ENCODE measurements at regions not wholly inside any gene's neighbourhood (a gene's known extent, or its start where the extent isn't known, plus 50 kb on each side); places are given as distances from the start of the nearest gene placed in this dataset.

DNA sequence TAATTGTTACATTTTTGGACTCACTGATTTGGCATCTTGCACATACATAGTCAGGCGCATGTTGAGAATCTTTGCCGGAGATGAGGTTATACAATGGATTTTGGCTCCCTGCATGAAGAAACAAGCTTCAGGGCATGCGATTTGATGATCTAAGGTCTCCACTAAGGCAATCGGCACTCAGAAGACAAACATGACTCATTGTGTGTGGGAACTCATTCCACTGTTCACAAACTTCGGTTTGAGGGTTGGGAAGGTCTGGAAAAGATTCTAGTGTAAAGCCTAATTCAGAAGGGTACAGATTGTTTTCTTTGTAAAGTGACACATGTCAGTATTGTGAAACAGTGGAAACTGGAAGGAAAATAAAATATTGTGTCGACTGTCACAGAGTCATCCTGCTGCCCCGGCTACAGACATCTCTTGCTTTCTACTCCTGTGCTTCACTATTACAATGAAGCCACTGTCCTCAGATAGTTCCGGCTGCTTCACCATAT, 192.6 kb upstream of the HMGA2 start:
- Histone ChIP-seq H3K4me1 (ENCODE audit: control insufficient read depth in 2 of 2, insufficient read depth in 2 of 2, low read length in 1 of 2) (peaks cover 0 to 4% of the 10 kb centered on the region in 2 donors), H3K4me3 (ENCODE audit: low read depth in 1 of 2, low read length in 2 of 2) (no peak overlapping the region), H3K27me3 (ENCODE audit: control insufficient read depth in 1 of 2, insufficient read depth in 2 of 2, low read length in 2 of 2) (no peaks in the 10 kb centered on the region), H3K36me3 (ENCODE audit: control insufficient read depth in 2 of 2, insufficient read depth in 2 of 2, low read length in 1 of 2) (no peaks in the 10 kb centered on the region), H3K27ac (ENCODE audit: low read depth in 2 of 2, low read length in 1 of 2) (peak overlapping the region in 1 of 2 donors; percentile 24), H3K9me3 (ENCODE audit: control insufficient read depth in 2 of 2, insufficient read depth in 1 of 2, low read depth in 1 of 2, low read length in 1 of 2) (no peaks in the 10 kb centered on the region)
- 43 to 47% methylated on average over 8 of the region's 8 CpGs for WGBS, 2 donors

DNA sequence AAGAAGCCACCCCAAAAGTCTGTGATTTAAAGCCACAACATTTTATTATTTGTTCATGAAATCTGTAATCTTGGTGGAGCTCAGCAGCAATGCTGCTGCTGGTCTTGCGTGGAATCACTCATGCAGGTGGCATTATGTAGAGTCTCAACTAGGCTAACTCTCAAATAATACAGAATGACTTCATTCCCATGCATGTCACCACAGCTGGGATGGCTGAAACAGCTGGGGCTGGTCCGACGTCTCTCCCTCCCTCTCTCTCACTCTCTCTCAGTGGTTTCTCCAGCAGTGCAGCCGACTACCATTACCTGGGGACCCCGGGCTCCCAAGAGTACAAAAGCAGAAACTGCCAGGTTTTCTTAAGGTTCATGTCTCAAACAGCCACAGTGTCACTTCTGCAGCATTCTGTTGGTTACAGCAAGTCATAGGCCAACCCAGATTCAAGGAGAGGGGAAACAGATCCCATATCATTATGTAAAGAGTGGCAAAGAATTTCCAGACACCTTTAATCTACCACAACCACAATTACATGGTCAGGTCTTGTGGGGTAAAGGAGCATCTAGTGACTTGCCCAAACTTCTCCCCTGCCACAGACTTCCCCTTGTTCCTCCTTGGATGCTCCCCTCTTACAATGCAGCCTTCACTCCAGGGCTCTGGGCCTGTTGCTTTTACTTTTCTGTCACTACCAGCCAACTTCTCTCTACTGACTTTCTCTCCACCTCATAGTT, 192.0 kb upstream of the HMGA2 start:
- Histone ChIP-seq H3K36me3 (ENCODE audit: control insufficient read depth in 2 of 2, insufficient read depth in 2 of 2, low read length in 1 of 2) (no peaks in the 10 kb centered on the region), H3K4me1 (ENCODE audit: control insufficient read depth in 2 of 2, insufficient read depth in 2 of 2, low read length in 1 of 2) (peaks cover 0 to 4% of the 10 kb centered on the region in 2 donors), H3K4me3 (ENCODE audit: low read depth in 1 of 2, low read length in 2 of 2) (no peak overlapping the region), H3K27ac (ENCODE audit: low read depth in 2 of 2, low read length in 1 of 2) (peak overlapping the region in 1 of 2 donors; percentile 24), H3K9me3 (ENCODE audit: control insufficient read depth in 2 of 2, insufficient read depth in 1 of 2, low read depth in 1 of 2, low read length in 1 of 2) (no peaks in the 10 kb centered on the region), H3K27me3 (ENCODE audit: control insufficient read depth in 1 of 2, insufficient read depth in 2 of 2, low read length in 2 of 2) (no peaks in the 10 kb centered on the region)
- 79 to 86% methylated on average over 5 of the region's 5 CpGs for WGBS, 2 donors

DNA sequence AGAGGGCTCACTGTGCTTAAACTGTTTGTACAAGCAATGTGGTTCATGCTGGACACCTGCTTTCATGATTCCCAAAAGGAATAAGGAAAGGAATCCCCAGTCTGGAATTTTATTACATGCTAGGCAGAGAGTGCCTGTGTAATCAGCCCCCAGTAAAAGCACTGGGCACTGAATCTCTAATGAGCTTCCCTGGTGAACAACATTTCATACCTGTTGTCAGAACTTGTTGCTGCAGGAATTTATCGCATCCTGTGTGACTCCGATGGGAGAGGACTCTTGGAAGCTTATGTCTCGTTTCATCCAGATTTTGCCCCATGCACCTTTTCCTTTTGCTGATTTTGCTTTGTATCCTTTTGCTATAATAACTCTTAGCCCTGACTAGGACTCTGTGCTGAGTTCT, 190.2 kb upstream of the HMGA2 start:
- H3K36me3 ChIP-seq (ENCODE audit: control insufficient read depth in 2 of 2, insufficient read depth in 2 of 2, low read length in 1 of 2): no peaks in the 10 kb centered on the region

DNA sequence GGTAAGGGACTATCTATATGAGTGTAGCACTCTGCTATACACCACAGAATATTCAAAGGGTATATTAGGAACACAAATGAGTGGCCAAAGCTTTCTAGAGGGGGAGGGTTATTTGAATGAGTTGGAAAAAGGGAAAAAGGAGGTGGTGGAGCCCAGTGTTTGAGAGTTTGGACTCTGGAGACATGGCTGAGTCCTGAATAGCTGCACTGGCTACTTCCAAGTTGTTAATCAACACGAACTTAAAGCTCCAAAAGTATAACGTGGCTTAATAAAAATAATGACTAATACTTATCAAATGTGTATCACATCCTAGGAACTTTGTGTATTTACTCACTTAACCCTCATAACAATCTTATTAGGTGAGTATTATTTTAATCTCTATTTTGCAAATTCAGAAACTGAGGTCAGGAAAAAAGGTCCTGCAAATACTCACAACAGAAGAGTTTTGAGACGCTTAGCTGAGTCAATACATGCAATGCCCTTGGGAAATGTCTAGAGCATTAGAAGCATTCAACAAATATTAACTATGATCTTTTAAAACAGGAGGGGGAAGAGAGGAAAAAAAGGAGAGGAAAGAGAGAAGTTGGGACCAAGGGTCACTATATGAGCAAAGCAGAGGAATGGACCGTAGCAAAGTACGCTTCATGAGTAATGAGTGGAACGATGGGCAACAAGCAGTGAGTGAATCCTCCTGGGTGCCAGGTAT, 189.5 kb upstream of the HMGA2 start:
- no peak overlapping the region for H3K27ac ChIP-seq (ENCODE audit: low read depth in 2 of 2, low read length in 1 of 2)
- H3K4me3 ChIP-seq (ENCODE audit: low read depth in 1 of 2, low read length in 2 of 2): no peak overlapping the region
- no peaks in the 10 kb centered on the region for H3K9me3 ChIP-seq (ENCODE audit: control insufficient read depth in 2 of 2, insufficient read depth in 1 of 2, low read depth in 1 of 2, low read length in 1 of 2)
- WGBS, 2 donors: 64 to 70% methylated on average over 6 of the region's 6 CpGs
- peaks cover 0 to 5% of the 10 kb centered on the region in 2 donors for H3K4me1 ChIP-seq (ENCODE audit: control insufficient read depth in 2 of 2, insufficient read depth in 2 of 2, low read length in 1 of 2)
- H3K27me3 ChIP-seq (ENCODE audit: control insufficient read depth in 1 of 2, insufficient read depth in 2 of 2, low read length in 2 of 2): no peaks in the 10 kb centered on the region
- H3K36me3 ChIP-seq (ENCODE audit: control insufficient read depth in 2 of 2, insufficient read depth in 2 of 2, low read length in 1 of 2): no peaks in the 10 kb centered on the region

More for the DNA sequence above, 190.2 kb upstream of the HMGA2 start:
- H3K4me1 ChIP-seq (ENCODE audit: control insufficient read depth in 2 of 2, insufficient read depth in 2 of 2, low read length in 1 of 2): peaks cover 0 to 5% of the 10 kb centered on the region in 2 donors
- no peak overlapping the region for H3K4me3 ChIP-seq (ENCODE audit: low read depth in 1 of 2, low read length in 2 of 2)
- 48 to 67% methylated on average over 3 of the region's 3 CpGs for WGBS, 2 donors
- H3K9me3 ChIP-seq (ENCODE audit: control insufficient read depth in 2 of 2, insufficient read depth in 1 of 2, low read depth in 1 of 2, low read length in 1 of 2): no peaks in the 10 kb centered on the region
- no peak overlapping the region for H3K27ac ChIP-seq (ENCODE audit: low read depth in 2 of 2, low read length in 1 of 2)
- H3K27me3 ChIP-seq (ENCODE audit: control insufficient read depth in 1 of 2, insufficient read depth in 2 of 2, low read length in 2 of 2): no peaks in the 10 kb centered on the region

DNA sequence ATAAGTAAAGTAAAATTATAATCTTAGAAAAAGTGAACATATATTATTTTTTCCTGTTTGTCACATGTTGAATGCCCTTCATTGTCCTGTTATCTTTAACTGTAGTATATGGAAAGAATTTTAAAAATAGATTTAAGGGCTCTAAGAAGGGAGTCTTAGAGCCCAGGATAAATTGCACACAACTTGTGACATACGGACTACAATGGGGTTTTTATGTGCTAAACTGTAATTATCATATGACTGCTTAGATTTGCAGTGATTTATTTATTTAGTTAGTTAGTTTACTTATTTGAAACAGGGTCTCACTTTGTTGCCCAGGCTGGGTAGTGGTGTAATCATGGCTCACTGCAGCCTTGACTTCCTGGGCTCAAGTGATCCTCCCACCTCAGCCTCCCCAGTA, 187.8 kb upstream of the HMGA2 start:
- Histone ChIP-seq H3K4me3 (ENCODE audit: low read depth in 1 of 2, low read length in 2 of 2) (no peak overlapping the region), H3K4me1 (ENCODE audit: control insufficient read depth in 2 of 2, insufficient read depth in 2 of 2, low read length in 1 of 2) (peaks cover 0 to 5% of the 10 kb centered on the region in 2 donors), H3K9me3 (ENCODE audit: control insufficient read depth in 2 of 2, insufficient read depth in 1 of 2, low read depth in 1 of 2, low read length in 1 of 2) (no peaks in the 10 kb centered on the region), H3K27ac (ENCODE audit: low read depth in 2 of 2, low read length in 1 of 2) (no peak overlapping the region), H3K27me3 (ENCODE audit: control insufficient read depth in 1 of 2, insufficient read depth in 2 of 2, low read length in 2 of 2) (no peaks in the 10 kb centered on the region), H3K36me3 (ENCODE audit: control insufficient read depth in 2 of 2, insufficient read depth in 2 of 2, low read length in 1 of 2) (no peaks in the 10 kb centered on the region)
- WGBS, 2 donors: 83 to 84% methylated on average over 1 of the region's 1 CpG

DNA sequence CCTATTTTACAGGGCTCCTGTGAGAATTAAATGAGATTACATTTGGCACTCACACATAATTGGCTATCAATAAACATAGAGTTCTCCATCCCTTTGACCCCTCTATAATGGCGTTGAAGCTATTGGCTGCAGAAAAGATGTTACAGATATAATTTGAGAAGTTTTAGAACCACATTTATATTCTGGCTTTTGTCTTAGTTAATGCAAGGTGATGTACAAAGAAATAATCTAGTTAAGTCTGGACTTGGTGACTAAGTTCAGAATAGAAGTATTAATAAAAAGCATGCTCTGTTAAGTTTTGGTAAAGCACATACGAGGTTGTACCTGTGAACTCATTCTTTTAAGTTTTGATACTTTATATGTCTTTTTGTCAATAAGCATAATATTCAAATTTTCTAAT, 187.1 kb upstream of the HMGA2 start:
- no peaks in the 10 kb centered on the region for H3K27me3 ChIP-seq (ENCODE audit: control insufficient read depth in 1 of 2, insufficient read depth in 2 of 2, low read length in 2 of 2)
- H3K9me3 ChIP-seq (ENCODE audit: control insufficient read depth in 2 of 2, insufficient read depth in 1 of 2, low read depth in 1 of 2, low read length in 1 of 2): no peaks in the 10 kb centered on the region
- WGBS, 2 donors: 82 to 89% methylated on average over 2 of the region's 2 CpGs
- H3K36me3 ChIP-seq (ENCODE audit: control insufficient read depth in 2 of 2, insufficient read depth in 2 of 2, low read length in 1 of 2): no peaks in the 10 kb centered on the region
- H3K4me3 ChIP-seq (ENCODE audit: low read depth in 1 of 2, low read length in 2 of 2): no peak overlapping the region
- peaks cover 0 to 4% of the 10 kb centered on the region in 2 donors for H3K4me1 ChIP-seq (ENCODE audit: control insufficient read depth in 2 of 2, insufficient read depth in 2 of 2, low read length in 1 of 2)
- no peak overlapping the region for H3K27ac ChIP-seq (ENCODE audit: low read depth in 2 of 2, low read length in 1 of 2)

DNA sequence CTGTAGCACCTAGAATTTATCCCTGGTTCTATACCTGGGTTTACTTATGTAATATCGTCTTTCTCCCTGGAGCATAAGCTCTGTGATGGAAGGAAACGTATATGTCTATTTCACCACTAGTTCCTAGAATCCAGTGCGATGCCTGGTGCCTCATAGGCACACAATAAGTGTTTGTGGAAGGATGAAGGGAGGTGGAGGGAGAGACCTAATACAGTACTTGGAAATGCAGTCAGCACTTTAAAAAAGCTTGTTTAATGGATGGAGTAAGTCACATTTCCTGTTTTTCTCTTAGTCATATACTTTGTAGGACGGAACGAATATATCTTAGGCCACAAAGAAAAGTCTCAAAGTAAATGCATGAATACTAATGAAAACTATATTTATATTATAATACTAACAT, 186.5 kb upstream of the HMGA2 start:
- no peaks in the 10 kb centered on the region for H3K27me3 ChIP-seq (ENCODE audit: control insufficient read depth in 1 of 2, insufficient read depth in 2 of 2, low read length in 2 of 2)

DNA sequence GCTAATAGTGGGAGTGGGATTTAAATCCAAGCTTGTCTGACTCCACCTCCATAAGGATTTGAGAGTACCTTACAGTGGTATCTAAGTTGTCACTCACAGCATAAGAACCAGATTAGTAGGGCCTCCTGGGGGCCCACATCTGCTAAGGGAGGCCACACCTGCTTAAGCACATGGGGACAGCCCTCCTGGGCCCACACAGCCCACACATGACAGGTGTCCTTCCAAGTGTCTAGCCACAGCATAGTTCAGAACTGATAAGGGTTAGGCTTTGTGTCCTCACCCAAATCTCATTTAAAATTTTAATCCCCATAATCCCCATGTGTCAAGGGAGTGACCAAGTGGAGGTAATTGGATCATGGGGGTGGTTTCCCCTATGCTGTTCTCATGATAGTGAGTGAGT, 186.0 kb upstream of the HMGA2 start:
- H3K36me3 ChIP-seq (ENCODE audit: control insufficient read depth in 2 of 2, insufficient read depth in 2 of 2, low read length in 1 of 2): no peaks in the 10 kb centered on the region
- no peaks in the 10 kb centered on the region for H3K9me3 ChIP-seq (ENCODE audit: control insufficient read depth in 2 of 2, insufficient read depth in 1 of 2, low read depth in 1 of 2, low read length in 1 of 2)
- H3K27ac ChIP-seq (ENCODE audit: low read depth in 2 of 2, low read length in 1 of 2): no peak overlapping the region
- H3K4me1 ChIP-seq (ENCODE audit: control insufficient read depth in 2 of 2, insufficient read depth in 2 of 2, low read length in 1 of 2): peaks cover 0 to 2% of the 10 kb centered on the region in 2 donors
- no peak overlapping the region for H3K4me3 ChIP-seq (ENCODE audit: low read depth in 1 of 2, low read length in 2 of 2)
- H3K27me3 ChIP-seq (ENCODE audit: control insufficient read depth in 1 of 2, insufficient read depth in 2 of 2, low read length in 2 of 2): no peaks in the 10 kb centered on the region

More for the DNA sequence above, 186.5 kb upstream of the HMGA2 start:
- Histone ChIP-seq H3K36me3 (ENCODE audit: control insufficient read depth in 2 of 2, insufficient read depth in 2 of 2, low read length in 1 of 2) (no peaks in the 10 kb centered on the region), H3K9me3 (ENCODE audit: control insufficient read depth in 2 of 2, insufficient read depth in 1 of 2, low read depth in 1 of 2, low read length in 1 of 2) (no peaks in the 10 kb centered on the region), H3K4me3 (ENCODE audit: low read depth in 1 of 2, low read length in 2 of 2) (no peak overlapping the region), H3K4me1 (ENCODE audit: control insufficient read depth in 2 of 2, insufficient read depth in 2 of 2, low read length in 1 of 2) (peaks cover 0 to 2% of the 10 kb centered on the region in 2 donors), H3K27ac (ENCODE audit: low read depth in 2 of 2, low read length in 1 of 2) (no peak overlapping the region)
- WGBS, 2 donors: 70% methylated on average over 5 of the region's 5 CpGs

DNA sequence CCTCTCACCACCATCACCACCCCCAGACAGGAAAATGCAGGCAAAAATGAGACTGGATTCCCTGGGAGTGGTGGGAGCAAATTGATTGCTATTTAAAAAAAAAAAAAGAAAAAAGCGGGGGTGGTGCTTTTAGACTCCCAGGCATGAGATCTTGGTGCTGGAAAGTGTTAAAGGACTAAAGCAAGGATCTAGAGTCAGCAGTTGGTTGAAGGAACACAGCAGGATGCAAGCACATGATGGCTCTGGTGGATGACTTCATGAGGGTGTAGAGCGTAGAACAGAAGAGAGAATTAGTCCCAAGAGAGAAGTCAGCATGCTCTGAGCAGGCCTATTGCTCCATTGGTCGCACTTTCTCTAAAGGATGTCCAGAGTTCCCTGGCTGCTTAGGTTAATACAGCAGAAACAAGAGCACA, 183.8 kb upstream of the HMGA2 start:
- 85 to 87% methylated on average over 3 of the region's 3 CpGs for WGBS, 2 donors
- H3K4me3 ChIP-seq (ENCODE audit: low read depth in 1 of 2, low read length in 2 of 2): no peak overlapping the region
- H3K27ac ChIP-seq (ENCODE audit: low read depth in 2 of 2, low read length in 1 of 2): no peak overlapping the region
- H3K36me3 ChIP-seq (ENCODE audit: control insufficient read depth in 2 of 2, insufficient read depth in 2 of 2, low read length in 1 of 2): no peaks in the 10 kb centered on the region
- no peaks in the 10 kb centered on the region for H3K9me3 ChIP-seq (ENCODE audit: control insufficient read depth in 2 of 2, insufficient read depth in 1 of 2, low read depth in 1 of 2, low read length in 1 of 2)
- H3K27me3 ChIP-seq (ENCODE audit: control insufficient read depth in 1 of 2, insufficient read depth in 2 of 2, low read length in 2 of 2): no peaks in the 10 kb centered on the region
- H3K4me1 ChIP-seq (ENCODE audit: control insufficient read depth in 2 of 2, insufficient read depth in 2 of 2, low read length in 1 of 2): peaks cover 0 to 2% of the 10 kb centered on the region in 2 donors

Data from esophagus (tissue), 2 donors.